ENCODE measurements at regions not wholly inside any gene's neighbourhood (a gene's known extent, or its start where the extent isn't known, plus 50 kb on each side); places are given as distances from the start of the nearest gene placed in this dataset.

DNA sequence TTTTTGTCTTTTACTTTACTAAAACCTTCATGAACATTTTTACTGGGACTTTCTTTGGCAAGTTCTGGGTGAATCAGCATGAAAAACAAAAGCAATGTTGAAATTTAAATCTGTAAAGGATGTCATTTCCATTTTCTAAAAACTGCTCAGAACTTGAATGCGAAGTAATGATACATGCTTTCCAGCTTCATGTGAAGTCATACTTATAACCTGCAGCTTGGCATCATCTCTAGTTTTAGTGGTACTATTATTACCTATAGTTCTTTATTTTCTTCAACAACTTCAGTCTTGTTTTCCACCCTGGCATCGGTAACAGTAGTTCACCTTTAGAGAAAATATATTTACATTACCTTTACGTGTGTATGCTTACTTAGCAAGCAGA lies 421.4 kb upstream of the DIPK2B start:
- H4K20me1 ChIP-seq (ENCODE audit: insufficient read depth, low read length): no peaks in the 10 kb centered on the region
- H2AFZ ChIP-seq (ENCODE audit: insufficient read depth, low read depth, low read length, poor library complexity, severe bottlenecking): no peak overlapping the region
- Mint-ChIP-seq H3K36me3 (no peaks in the 10 kb centered on the region), H3K9me3 (peaks cover 2 to 10% (median 4%) of the 10 kb centered on the region in 7 donors), H3K27ac (no peak overlapping the region), H3K27me3 (ENCODE audit: low read depth in 3 of 3) (peaks cover 0 to 16% (median under 1%) of the 10 kb centered on the region in 3 donors), H3K4me3 (no peak overlapping the region), H3K4me1 (peaks cover 4% of the 10 kb centered on the region)
- H3K79me2 ChIP-seq (ENCODE audit: insufficient read depth, low read length): no peaks in the 10 kb centered on the region
- no peak for DNase-seq
- no peaks in the 10 kb centered on the region for H3K36me3 ChIP-seq (replicated peaks in 1 of 2; ENCODE audit: control insufficient read depth in 1 of 2, insufficient read depth in 2 of 2, low read length in 2 of 2)
- TF ChIP-seq, protein P1, sequence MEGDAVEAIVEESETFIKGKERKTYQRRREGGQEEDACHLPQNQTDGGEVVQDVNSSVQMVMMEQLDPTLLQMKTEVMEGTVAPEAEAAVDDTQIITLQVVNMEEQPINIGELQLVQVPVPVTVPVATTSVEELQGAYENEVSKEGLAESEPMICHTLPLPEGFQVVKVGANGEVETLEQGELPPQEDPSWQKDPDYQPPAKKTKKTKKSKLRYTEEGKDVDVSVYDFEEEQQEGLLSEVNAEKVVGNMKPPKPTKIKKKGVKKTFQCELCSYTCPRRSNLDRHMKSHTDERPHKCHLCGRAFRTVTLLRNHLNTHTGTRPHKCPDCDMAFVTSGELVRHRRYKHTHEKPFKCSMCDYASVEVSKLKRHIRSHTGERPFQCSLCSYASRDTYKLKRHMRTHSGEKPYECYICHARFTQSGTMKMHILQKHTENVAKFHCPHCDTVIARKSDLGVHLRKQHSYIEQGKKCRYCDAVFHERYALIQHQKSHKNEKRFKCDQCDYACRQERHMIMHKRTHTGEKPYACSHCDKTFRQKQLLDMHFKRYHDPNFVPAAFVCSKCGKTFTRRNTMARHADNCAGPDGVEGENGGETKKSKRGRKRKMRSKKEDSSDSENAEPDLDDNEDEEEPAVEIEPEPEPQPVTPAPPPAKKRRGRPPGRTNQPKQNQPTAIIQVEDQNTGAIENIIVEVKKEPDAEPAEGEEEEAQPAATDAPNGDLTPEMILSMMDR (IDR thresholded peaks at IDR 0.05): no peak
- no peak overlapping the region for H3K27ac ChIP-seq (ENCODE audit: low read depth in 1 of 2, low read length in 2 of 2)
- WGBS (ENCODE audit: insufficient coverage): no CpG with 5 or more reads among the region's 3 CpGs
- no peak overlapping the region for H3K9ac ChIP-seq (ENCODE audit: insufficient read depth, low read length, poor library complexity, severe bottlenecking)
- peaks cover 0 to 9% of the 10 kb centered on the region in 2 donors for H3K9me3 ChIP-seq (replicated peaks in 1 of 2; ENCODE audit: control insufficient read depth in 1 of 2, insufficient read depth in 1 of 2, low read length in 2 of 2)
- H3K27me3 ChIP-seq (ENCODE audit: control insufficient read depth in 2 of 2, insufficient read depth in 2 of 2, low read length in 2 of 2): peaks cover 0 to 11% of the 10 kb centered on the region in 2 donors
- H3K4me2 ChIP-seq (replicated peaks; ENCODE audit: extremely low read depth, low read length, poor library complexity, severe bottlenecking): no peak overlapping the region
- H3K4me3 ChIP-seq (replicated peaks in 1 of 3; ENCODE audit: low read depth in 2 of 3, low read length in 3 of 3): no peak overlapping the region
- H3K4me1 ChIP-seq (ENCODE audit: control insufficient read depth in 1 of 2, insufficient read depth in 2 of 2, low read length in 2 of 2): no peaks in the 10 kb centered on the region
- intact Hi-C loops (cut with micrococcal nuclease): no loop called here

GRCh38 chrX:45621376-45622041 lies 420.8 kb upstream of the DIPK2B start:
- peaks cover 0 to 16% (median 0%) of the 10 kb centered on the region in 3 donors for H3K27me3 Mint-ChIP-seq (ENCODE audit: low read depth in 3 of 3)
- no CpG with 5 or more reads among the region's 7 CpGs for WGBS (ENCODE audit: insufficient coverage)
- H3K79me2 ChIP-seq (ENCODE audit: insufficient read depth, low read length): no peaks in the 10 kb centered on the region
- H3K36me3 ChIP-seq (replicated peaks in 1 of 2; ENCODE audit: control insufficient read depth in 1 of 2, insufficient read depth in 2 of 2, low read length in 2 of 2): no peaks in the 10 kb centered on the region
- H3K9ac ChIP-seq (ENCODE audit: insufficient read depth, low read length, poor library complexity, severe bottlenecking): no peak overlapping the region
- H3K27me3 ChIP-seq (ENCODE audit: control insufficient read depth in 2 of 2, insufficient read depth in 2 of 2, low read length in 2 of 2): peaks cover 0 to 11% of the 10 kb centered on the region in 2 donors
- no peak overlapping the region for H3K4me2 ChIP-seq (replicated peaks; ENCODE audit: extremely low read depth, low read length, poor library complexity, severe bottlenecking)
- H3K4me1 ChIP-seq (ENCODE audit: control insufficient read depth in 1 of 2, insufficient read depth in 2 of 2, low read length in 2 of 2): no peaks in the 10 kb centered on the region
- no peak overlapping the region for H2AFZ ChIP-seq (ENCODE audit: insufficient read depth, low read depth, low read length, poor library complexity, severe bottlenecking)
- DNase-seq: no peak
- H4K20me1 ChIP-seq (ENCODE audit: insufficient read depth, low read length): no peaks in the 10 kb centered on the region
- H3K36me3 Mint-ChIP-seq: no peaks in the 10 kb centered on the region
- H3K4me3 ChIP-seq (replicated peaks in 1 of 3; ENCODE audit: low read depth in 2 of 3, low read length in 3 of 3): no peak overlapping the region
- TF ChIP-seq, protein P1 (IDR thresholded peaks at IDR 0.05): no peak
- intact Hi-C loops (cut with micrococcal nuclease): no loop called here
- H3K27ac ChIP-seq (ENCODE audit: low read depth in 1 of 2, low read length in 2 of 2): no peak overlapping the region
- H3K9me3 ChIP-seq (replicated peaks in 1 of 2; ENCODE audit: control insufficient read depth in 1 of 2, insufficient read depth in 1 of 2, low read length in 2 of 2): peaks cover 0 to 9% of the 10 kb centered on the region in 2 donors
- H3K4me3 Mint-ChIP-seq: no peak overlapping the region
- no peak overlapping the region for H3K27ac Mint-ChIP-seq
- H3K4me1 Mint-ChIP-seq: peaks cover 4% of the 10 kb centered on the region
- peaks cover 0 to 8% (median 3%) of the 10 kb centered on the region in 7 donors for H3K9me3 Mint-ChIP-seq
